ENCODE measurements at regions not wholly inside any gene's neighbourhood (a gene's known extent, or its start where the extent isn't known, plus 50 kb on each side); places are given as distances from the start of the nearest gene placed in this dataset.
A peak's percentile ranks its signal among the peaks of the same experiment; 100 is the strongest.

DNA sequence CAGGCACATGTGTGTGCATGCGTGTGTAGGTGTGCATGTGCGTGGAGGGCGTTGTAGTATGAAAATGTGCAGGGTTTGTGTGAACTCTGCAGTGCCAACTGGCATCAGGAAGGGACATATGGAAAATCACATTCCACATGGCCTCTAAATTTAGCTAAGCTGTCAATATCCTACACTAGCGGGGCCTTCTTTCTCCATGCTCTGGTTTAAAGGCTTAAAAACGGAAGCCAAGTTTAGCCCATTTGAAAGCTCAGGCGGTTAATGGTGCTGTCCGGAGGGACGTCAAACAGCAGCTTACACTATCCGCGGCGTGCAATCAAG is 144.1 kb upstream of the NOCT start:
- H3K27ac Mint-ChIP-seq (ENCODE audit: unreplicated experiment): no peak overlapping the region
- peaks cover 8% of the 10 kb centered on the region for H3K4me1 Mint-ChIP-seq
- H3K27me3 Mint-ChIP-seq (ENCODE audit: low read depth): no peaks in the 10 kb centered on the region
- TF ChIP-seq, protein P1, sequence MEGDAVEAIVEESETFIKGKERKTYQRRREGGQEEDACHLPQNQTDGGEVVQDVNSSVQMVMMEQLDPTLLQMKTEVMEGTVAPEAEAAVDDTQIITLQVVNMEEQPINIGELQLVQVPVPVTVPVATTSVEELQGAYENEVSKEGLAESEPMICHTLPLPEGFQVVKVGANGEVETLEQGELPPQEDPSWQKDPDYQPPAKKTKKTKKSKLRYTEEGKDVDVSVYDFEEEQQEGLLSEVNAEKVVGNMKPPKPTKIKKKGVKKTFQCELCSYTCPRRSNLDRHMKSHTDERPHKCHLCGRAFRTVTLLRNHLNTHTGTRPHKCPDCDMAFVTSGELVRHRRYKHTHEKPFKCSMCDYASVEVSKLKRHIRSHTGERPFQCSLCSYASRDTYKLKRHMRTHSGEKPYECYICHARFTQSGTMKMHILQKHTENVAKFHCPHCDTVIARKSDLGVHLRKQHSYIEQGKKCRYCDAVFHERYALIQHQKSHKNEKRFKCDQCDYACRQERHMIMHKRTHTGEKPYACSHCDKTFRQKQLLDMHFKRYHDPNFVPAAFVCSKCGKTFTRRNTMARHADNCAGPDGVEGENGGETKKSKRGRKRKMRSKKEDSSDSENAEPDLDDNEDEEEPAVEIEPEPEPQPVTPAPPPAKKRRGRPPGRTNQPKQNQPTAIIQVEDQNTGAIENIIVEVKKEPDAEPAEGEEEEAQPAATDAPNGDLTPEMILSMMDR (conservative IDR thresholded peaks at IDR 0.05): no peak
- H3K9me3 Mint-ChIP-seq: no peaks in the 10 kb centered on the region
- no peaks in the 10 kb centered on the region for H3K36me3 Mint-ChIP-seq (ENCODE audit: low read depth)
- DNase-seq (ENCODE audit: low read depth, low spot score): no peak
- H3K4me3 Mint-ChIP-seq: no peak overlapping the region

DNA sequence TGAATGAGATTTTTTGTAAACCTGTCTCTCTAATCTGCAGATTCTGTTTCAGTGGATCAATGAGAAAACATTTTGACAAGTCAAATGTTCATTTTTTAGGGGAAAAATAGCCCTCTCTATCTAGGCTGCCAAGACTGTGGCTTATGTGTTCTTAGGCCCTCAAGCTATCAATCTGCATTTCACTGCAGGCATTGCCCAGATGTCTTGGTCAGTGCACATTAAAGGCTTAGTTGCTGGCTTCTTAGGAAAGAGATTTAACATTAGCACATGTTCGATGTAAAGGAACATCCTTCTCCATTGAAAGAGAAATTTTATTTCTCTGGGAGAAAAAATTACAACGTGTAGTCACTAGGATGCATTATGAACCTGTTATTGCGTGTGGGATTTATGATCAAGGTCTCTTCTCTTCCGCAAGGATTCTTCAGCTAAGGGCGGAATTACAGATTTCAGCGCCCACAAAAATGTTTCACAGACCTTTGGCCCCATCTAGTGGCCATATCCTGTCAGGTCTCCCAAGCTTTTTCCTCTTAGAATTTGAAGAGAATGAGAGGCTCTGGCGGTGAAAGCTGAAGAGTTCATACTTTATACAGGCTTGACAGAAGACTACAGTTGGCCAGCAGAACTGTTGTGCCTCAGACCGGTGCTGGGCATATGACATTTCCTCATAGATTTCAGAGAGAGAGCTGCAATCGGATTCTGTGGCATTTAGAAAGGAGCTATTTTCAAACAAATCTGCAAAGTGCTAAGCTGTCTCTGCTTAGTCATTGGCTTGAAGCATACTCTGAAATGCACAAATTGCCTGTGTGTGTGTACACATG is 144.6 kb upstream of the NOCT start:
- no peak overlapping the region for H3K4me3 Mint-ChIP-seq
- TF ChIP-seq, protein P1 (conservative IDR thresholded peaks at IDR 0.05): peak; percentile 96
- no peaks in the 10 kb centered on the region for H3K27me3 Mint-ChIP-seq (ENCODE audit: low read depth)
- H3K27ac Mint-ChIP-seq (ENCODE audit: unreplicated experiment): no peak overlapping the region
- DNase-seq (ENCODE audit: low read depth, low spot score): peak; percentile 82
- H3K4me1 Mint-ChIP-seq: peaks cover 8% of the 10 kb centered on the region
- H3K9me3 Mint-ChIP-seq: no peaks in the 10 kb centered on the region
- no peaks in the 10 kb centered on the region for H3K36me3 Mint-ChIP-seq (ENCODE audit: low read depth)

DNA sequence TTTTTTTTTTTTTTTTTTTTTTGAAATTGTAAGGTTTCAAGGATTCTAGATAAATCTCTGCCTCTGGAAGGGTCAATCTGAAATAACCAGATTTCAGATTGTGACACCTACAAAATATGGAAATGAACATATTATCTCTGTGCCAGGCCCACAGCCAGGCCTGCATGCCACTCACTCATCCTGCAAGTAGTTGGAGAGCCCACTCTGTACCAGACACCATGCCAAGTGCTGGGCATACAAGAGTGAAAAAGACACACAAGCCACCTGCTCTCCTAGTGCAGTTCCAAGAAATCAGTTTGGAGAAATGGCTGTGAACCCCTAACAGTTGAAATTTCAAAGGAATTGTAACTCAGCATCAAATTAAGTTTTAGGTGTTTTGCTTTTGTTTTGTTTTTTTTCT is 145.9 kb upstream of the NOCT start:
- peaks cover 8% of the 10 kb centered on the region for H3K4me1 Mint-ChIP-seq
- no peak overlapping the region for H3K27ac Mint-ChIP-seq (ENCODE audit: unreplicated experiment)
- no peak for DNase-seq (ENCODE audit: low read depth, low spot score)
- no peaks in the 10 kb centered on the region for H3K36me3 Mint-ChIP-seq (ENCODE audit: low read depth)
- H3K9me3 Mint-ChIP-seq: no peaks in the 10 kb centered on the region
- no peaks in the 10 kb centered on the region for H3K27me3 Mint-ChIP-seq (ENCODE audit: low read depth)
- no peak overlapping the region for H3K4me3 Mint-ChIP-seq
- TF ChIP-seq, protein P1 (conservative IDR thresholded peaks at IDR 0.05): no peak

DNA sequence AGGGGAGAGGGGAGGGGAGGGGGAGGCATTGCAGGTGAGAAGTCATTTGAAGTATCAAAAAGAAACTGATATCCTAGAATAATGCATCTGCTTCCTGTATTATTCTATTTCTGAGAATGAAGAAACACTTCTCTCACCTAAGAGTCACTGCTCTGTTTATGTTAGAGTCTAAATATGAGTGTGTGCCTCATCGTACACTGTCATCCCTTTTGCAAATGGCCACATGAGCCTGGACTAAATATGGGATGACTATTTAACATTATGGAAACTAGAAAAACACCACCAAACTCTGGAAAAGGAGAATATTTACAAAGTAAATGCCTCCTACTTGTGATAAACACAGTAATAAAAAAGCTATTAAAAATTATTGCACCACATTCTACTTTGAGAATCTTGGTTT is 146.4 kb upstream of the NOCT start:
- no peak for DNase-seq (ENCODE audit: low read depth, low spot score)
- TF ChIP-seq, protein P1 (conservative IDR thresholded peaks at IDR 0.05): no peak
- peaks cover 8% of the 10 kb centered on the region for H3K4me1 Mint-ChIP-seq
- no peaks in the 10 kb centered on the region for H3K27me3 Mint-ChIP-seq (ENCODE audit: low read depth)
- no peaks in the 10 kb centered on the region for H3K36me3 Mint-ChIP-seq (ENCODE audit: low read depth)
- H3K27ac Mint-ChIP-seq (ENCODE audit: unreplicated experiment): no peak overlapping the region
- no peak overlapping the region for H3K4me3 Mint-ChIP-seq
- no peaks in the 10 kb centered on the region for H3K9me3 Mint-ChIP-seq

DNA sequence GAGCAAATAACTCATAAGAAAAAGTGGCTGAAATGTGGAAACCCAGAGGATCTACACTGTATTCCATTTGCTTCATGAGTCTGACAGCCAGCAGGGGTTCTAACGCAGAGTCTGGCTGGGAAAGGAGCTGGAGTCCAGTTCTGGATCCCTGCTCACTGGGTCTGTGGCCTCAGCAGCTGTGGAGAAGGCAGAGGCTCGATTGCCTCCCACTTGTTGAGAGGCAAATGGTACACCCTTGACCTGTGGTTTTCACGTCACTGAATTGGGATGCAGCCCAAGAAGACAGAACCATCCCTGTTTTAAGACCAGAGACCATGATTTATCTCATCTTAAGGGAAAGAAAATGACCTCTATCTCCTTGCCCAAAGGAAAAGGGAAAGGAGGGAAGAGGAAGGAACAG is 147.0 kb upstream of the NOCT start:
- peaks cover 8% of the 10 kb centered on the region for H3K4me1 Mint-ChIP-seq
- H3K4me3 Mint-ChIP-seq: no peak overlapping the region
- H3K27me3 Mint-ChIP-seq (ENCODE audit: low read depth): no peaks in the 10 kb centered on the region
- H3K27ac Mint-ChIP-seq (ENCODE audit: unreplicated experiment): no peak overlapping the region
- TF ChIP-seq, protein P1 (conservative IDR thresholded peaks at IDR 0.05): no peak
- no peaks in the 10 kb centered on the region for H3K36me3 Mint-ChIP-seq (ENCODE audit: low read depth)
- no peak for DNase-seq (ENCODE audit: low read depth, low spot score)
- no peaks in the 10 kb centered on the region for H3K9me3 Mint-ChIP-seq

All from neural crest cell (in vitro differentiated cells).